Endometrial microvascular endothelial cells (primary cell): ENCODE measurements at regions not wholly inside any gene's neighbourhood (a gene's known extent, or its start where the extent isn't known, plus 50 kb on each side); places are given as distances from the start of the nearest gene placed in this dataset.

Source experiments
- in situ Hi-C: cut with HindIII; loops from 2 replicates; pipeline ENCODE4 v1.10.0; 2017; ENCODE audit warnings: low sequenced_read_pairs, low pct_unique_long_range_greater_than_20kb; ENCODE audit errors: inconsistent ontology term

- in situ Hi-C loops = no loop called here
Observed at GRCh38 chr5:146940295-146940694, 61.7 kb upstream of the PPP2R2B start.

GRCh38 chr5:146944019-146944418 lies 65.5 kb upstream of the PPP2R2B start:
- in situ Hi-C loops = no loop called here

- in situ Hi-C loops = no loop called here
Observed at GRCh38 chr5:146944764-146945616, 66.4 kb upstream of the PPP2R2B start.

- in situ Hi-C loops = no loop called here
Observed at GRCh38 chr5:146945617-146946084, 67.1 kb upstream of the PPP2R2B start.

- in situ Hi-C loops = no loop called here
Observed at GRCh38 chr5:146947181-146947941, 68.8 kb upstream of the PPP2R2B start.

GRCh38 chr5:146948666-146949065 lies 70.1 kb upstream of the PPP2R2B start:
- in situ Hi-C loops = no loop called here

GRCh38 chr5:146952168-146952567 lies 73.6 kb upstream of the PPP2R2B start:
- in situ Hi-C loops = no loop called here

- in situ Hi-C loops = no loop called here
Observed at GRCh38 chr5:146956217-146956616, 77.7 kb upstream of the PPP2R2B start.

GRCh38 chr5:146959360-146959759 lies 80.8 kb upstream of the PPP2R2B start:
- in situ Hi-C loops = no loop called here

- in situ Hi-C loops = no loop called here
Observed at GRCh38 chr5:146962801-146963355, 84.3 kb upstream of the PPP2R2B start.

GRCh38 chr5:146965761-146966659 lies 87.5 kb upstream of the PPP2R2B start:
- in situ Hi-C loops = no loop called here

GRCh38 chr5:146967646-146968045 lies 89.1 kb upstream of the PPP2R2B start:
- in situ Hi-C loops = no loop called here

GRCh38 chr5:146971401-146971800 lies 92.8 kb upstream of the PPP2R2B start:
- in situ Hi-C loops = no loop called here

- in situ Hi-C loops = no loop called here
Observed at GRCh38 chr5:146986469-146986868, 107.9 kb upstream of the PPP2R2B start.

GRCh38 chr5:146993876-146994530 lies 115.4 kb upstream of the PPP2R2B start:
- in situ Hi-C loops = no loop called here

GRCh38 chr5:146995878-146996277 lies 117.3 kb upstream of the PPP2R2B start:
- in situ Hi-C loops = no loop called here

- in situ Hi-C loops = no loop called here
Observed at GRCh38 chr5:147015405-147015804, 136.8 kb upstream of the PPP2R2B start.

GRCh38 chr5:147017191-147017590 lies 138.6 kb upstream of the PPP2R2B start:
- in situ Hi-C loops = no loop called here
